Muscle layer of duodenum (tissue), 2 donors: ENCODE measurements at regions not wholly inside any gene's neighbourhood (a gene's known extent, or its start where the extent isn't known, plus 50 kb on each side); places are given as distances from the start of the nearest gene placed in this dataset.
"Not testable (repeated sequence)": the region's sequence is repeated elsewhere in the genome, so short reads cannot be mapped to it uniquely, and the experiment has no call there.

Experiments used
- H3K27ac ChIP-seq: one replicate; pipeline ENCODE4 v1.7.0; 2013; ENCODE audit warnings: mild to moderate bottlenecking, low read length
- H3K27me3 ChIP-seq: one replicate; pipeline ENCODE4 v1.7.0; 2013; ENCODE audit warnings: low read depth, mild to moderate bottlenecking, control low read depth, low read length
- H3K36me3 ChIP-seq, 2 donors: one replicate each; pipeline ENCODE4 v1.7.0; 2013; ENCODE audit warnings: low read length in 2 of 2, control low read depth in 1 of 2, mild to moderate bottlenecking in 1 of 2; ENCODE audit not compliant: insufficient read depth in 2 of 2, control insufficient read depth in 1 of 2
- H3K4me1 ChIP-seq, 2 donors: one replicate each; pipeline ENCODE4 v1.7.0; 2013; ENCODE audit warnings: low read length in 2 of 2, mild to moderate bottlenecking in 2 of 2, control low read depth in 1 of 2, moderate library complexity in 1 of 2; ENCODE audit not compliant: insufficient read depth in 2 of 2, control insufficient read depth in 1 of 2
- H3K4me3 ChIP-seq, 2 donors: one replicate each; pipeline ENCODE4 v1.7.0; 2013; ENCODE audit warnings: low read length in 2 of 2, low read depth in 1 of 2, mild to moderate bottlenecking in 1 of 2
- H3K9me3 ChIP-seq, 2 donors: one replicate each; pipeline ENCODE4 v1.7.0; 2013; ENCODE audit warnings: low read length in 2 of 2, control low read depth in 1 of 2, mild to moderate bottlenecking in 1 of 2; ENCODE audit not compliant: control insufficient read depth in 1 of 2
- donor health status: healthy.

DNA sequence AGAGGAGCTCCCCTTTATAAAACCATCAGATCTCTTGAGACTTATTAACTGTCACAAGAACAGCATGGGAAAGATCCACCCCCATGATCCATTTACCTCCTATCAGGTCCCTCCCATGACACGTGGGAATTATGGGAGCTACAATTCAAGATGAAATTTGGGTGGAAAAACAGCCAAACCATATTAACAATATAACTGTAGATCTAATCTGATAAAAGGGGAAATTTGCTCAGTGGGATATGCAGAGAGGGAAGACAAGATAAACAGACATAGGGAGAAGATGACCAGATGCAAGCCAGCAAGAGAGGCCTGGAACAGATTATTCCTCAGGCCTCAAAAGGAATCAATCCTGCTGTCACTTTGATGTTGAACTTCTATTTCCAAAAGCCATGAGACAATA is 841.5 kb downstream of the LRRIQ3 start:
- H3K9me3 ChIP-seq = no peaks in the 10 kb centered on the region
- H3K4me1 ChIP-seq = no peaks in the 10 kb centered on the region
- H3K27ac ChIP-seq = no peak overlapping the region
- no peaks in the 10 kb centered on the region for H3K36me3 ChIP-seq
- H3K4me3 ChIP-seq = no peak overlapping the region
- H3K27me3 ChIP-seq = no peaks in the 10 kb centered on the region

GRCh38 chr1:73343947-73344346 is 854.0 kb downstream of the LRRIQ3 start:
- H3K27ac ChIP-seq = no peak overlapping the region
- H3K4me1 ChIP-seq = no peaks in the 10 kb centered on the region
- H3K4me3 ChIP-seq = no peak overlapping the region
- H3K27me3 ChIP-seq = no peaks in the 10 kb centered on the region
- H3K36me3 ChIP-seq = no peaks in the 10 kb centered on the region
- no peaks in the 10 kb centered on the region for H3K9me3 ChIP-seq

DNA sequence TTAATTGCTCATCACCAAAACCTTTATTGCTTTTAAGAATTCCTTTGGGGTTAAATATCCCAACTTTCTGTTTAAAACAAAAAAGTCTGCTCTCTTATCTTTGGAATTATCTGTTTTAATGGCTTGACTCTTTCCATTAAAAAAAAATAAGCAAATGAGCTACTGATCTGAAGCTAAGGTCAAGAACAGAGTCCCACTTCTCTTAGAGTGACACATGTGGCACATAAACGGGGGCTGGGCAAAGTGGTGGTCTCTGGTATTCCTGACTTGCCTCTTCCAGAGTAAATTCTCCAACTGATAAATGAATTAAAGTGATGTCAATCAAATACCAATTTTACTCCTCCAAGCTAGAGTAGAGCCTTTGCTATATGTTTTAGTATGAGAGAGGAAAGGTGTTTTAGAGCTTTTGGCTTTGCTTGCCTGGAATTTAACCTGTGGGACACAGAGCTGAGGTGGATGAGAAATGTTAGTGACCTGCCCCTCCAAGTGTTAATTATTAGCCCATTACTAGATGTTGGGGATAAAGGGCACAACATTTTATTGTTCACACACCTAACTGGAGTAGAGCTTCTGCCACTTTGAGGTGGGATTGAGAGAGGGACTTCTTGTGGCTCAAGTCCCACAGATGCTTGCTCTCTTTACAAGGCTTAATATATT is 864.0 kb downstream of the LRRIQ3 start:
- no peak overlapping the region for H3K27ac ChIP-seq
- peaks cover 0 to 3% of the 10 kb centered on the region in 2 donors for H3K9me3 ChIP-seq

GRCh38 chr1:73331726-73332125 is 866.2 kb downstream of the LRRIQ3 start:
- no peaks in the 10 kb centered on the region for H3K36me3 ChIP-seq
- no peak overlapping the region for H3K4me3 ChIP-seq
- no peak overlapping the region for H3K27ac ChIP-seq
- no peaks in the 10 kb centered on the region for H3K27me3 ChIP-seq
- peaks cover 3 to 9% of the 10 kb centered on the region in 2 donors for H3K9me3 ChIP-seq
- no peaks in the 10 kb centered on the region for H3K4me1 ChIP-seq

More for the DNA sequence above, 864.0 kb downstream of the LRRIQ3 start:
- H3K4me3 ChIP-seq = no peak overlapping the region
- H3K36me3 ChIP-seq = no peaks in the 10 kb centered on the region
- H3K27me3 ChIP-seq = no peaks in the 10 kb centered on the region
- no peaks in the 10 kb centered on the region for H3K4me1 ChIP-seq

DNA sequence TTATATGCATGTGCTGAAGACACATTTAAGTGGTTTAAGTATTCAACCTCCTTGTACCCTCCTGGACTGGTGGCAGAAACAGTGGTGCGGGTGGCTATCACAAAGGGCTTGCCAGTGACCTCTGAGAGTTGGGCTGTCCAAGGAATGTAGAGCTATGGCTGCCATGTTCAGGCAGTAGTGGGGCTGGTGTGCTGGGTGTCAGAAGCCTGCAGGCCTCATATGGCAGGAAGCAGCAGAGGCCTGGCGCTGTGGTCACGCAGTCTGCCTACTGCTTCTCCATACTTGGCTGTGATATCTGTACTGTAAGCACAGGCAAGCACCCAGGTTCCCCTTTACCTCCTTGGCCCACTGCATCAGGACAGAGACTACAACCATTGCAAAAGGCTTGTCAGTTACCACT is 870.0 kb downstream of the LRRIQ3 start:
- H3K4me3 ChIP-seq = no peak overlapping the region
- peaks cover 3 to 16% of the 10 kb centered on the region in 2 donors for H3K9me3 ChIP-seq
- H3K27ac ChIP-seq = no peak overlapping the region
- H3K36me3 ChIP-seq = no peaks in the 10 kb centered on the region
- H3K27me3 ChIP-seq = no peaks in the 10 kb centered on the region
- no peaks in the 10 kb centered on the region for H3K4me1 ChIP-seq

GRCh38 chr1:73327180-73327793 is 870.7 kb downstream of the LRRIQ3 start:
- no peak overlapping the region for H3K27ac ChIP-seq
- peaks cover 2 to 16% of the 10 kb centered on the region in 2 donors for H3K9me3 ChIP-seq
- no peaks in the 10 kb centered on the region for H3K36me3 ChIP-seq
- no peak overlapping the region for H3K4me3 ChIP-seq
- H3K27me3 ChIP-seq = no peaks in the 10 kb centered on the region
- no peaks in the 10 kb centered on the region for H3K4me1 ChIP-seq

GRCh38 chr1:73326663-73327062 is 871.3 kb downstream of the LRRIQ3 start:
- Histone ChIP-seq H3K27me3 (no peaks in the 10 kb centered on the region), H3K4me3 (no peak overlapping the region), H3K9me3 (peaks cover 0 to 16% of the 10 kb centered on the region in 2 donors), H3K27ac (no peak overlapping the region), H3K36me3 (no peaks in the 10 kb centered on the region), H3K4me1 (no peaks in the 10 kb centered on the region)

DNA sequence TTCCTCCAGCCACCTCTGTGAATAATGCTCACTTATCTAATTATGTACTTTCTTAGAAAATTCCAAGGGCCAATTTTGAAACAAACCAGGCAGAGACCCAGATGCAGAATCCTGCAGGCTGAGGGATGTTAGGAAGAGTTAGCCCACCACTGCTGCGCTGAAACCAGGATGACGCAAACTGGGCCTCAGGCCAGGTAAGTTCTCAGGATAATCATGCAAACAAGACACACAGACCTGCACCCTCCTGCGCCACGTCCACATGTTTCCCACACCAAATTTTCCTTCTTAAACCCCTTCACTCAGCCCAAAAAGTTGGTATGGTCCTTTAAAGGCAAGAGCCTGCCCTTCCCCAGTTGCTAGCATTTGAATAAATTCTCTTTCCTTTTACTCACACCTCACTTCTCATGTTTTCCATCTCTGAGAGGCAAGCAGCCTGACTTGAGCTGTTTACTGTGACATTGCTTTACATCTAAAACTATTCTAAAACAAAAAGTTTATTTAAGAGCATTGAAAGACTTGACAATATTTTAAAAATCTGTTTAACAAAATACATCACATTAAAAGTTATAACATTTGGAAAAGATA is 887.1 kb downstream of the LRRIQ3 start:
- Histone ChIP-seq H3K4me1 (no peaks in the 10 kb centered on the region), H3K27me3 (no peaks in the 10 kb centered on the region), H3K36me3 (no peaks in the 10 kb centered on the region), H3K4me3 (no peak overlapping the region), H3K27ac (no peak overlapping the region), H3K9me3 (no peaks in the 10 kb centered on the region)

GRCh38 chr1:73306899-73307555 is 890.9 kb downstream of the LRRIQ3 start:
- H3K9me3 ChIP-seq = no peaks in the 10 kb centered on the region
- H3K36me3 ChIP-seq = no peaks in the 10 kb centered on the region
- H3K4me1 ChIP-seq = no peaks in the 10 kb centered on the region
- H3K4me3 ChIP-seq = no peak overlapping the region
- H3K27me3 ChIP-seq = no peaks in the 10 kb centered on the region
- no peak overlapping the region for H3K27ac ChIP-seq

- H3K36me3 ChIP-seq = no peaks in the 10 kb centered on the region
- H3K4me1 ChIP-seq = no peaks in the 10 kb centered on the region
- no peaks in the 10 kb centered on the region for H3K27me3 ChIP-seq
- no peak overlapping the region for H3K4me3 ChIP-seq
- H3K9me3 ChIP-seq = peaks cover 0 to 9% of the 10 kb centered on the region in 2 donors
- no peak overlapping the region for H3K27ac ChIP-seq
Observed at GRCh38 chr1:73273886-73274285, 924.1 kb downstream of the LRRIQ3 start.

- not testable (repeated sequence) for H3K36me3 ChIP-seq, H3K27ac ChIP-seq, H3K4me3 ChIP-seq, H3K4me1 ChIP-seq, H3K27me3 ChIP-seq
- peaks cover 0 to 20% of the 10 kb centered on the region in 2 donors for H3K9me3 ChIP-seq
Observed at GRCh38 chr1:73245196-73245595, 952.8 kb downstream of the LRRIQ3 start.
